ENCODE measurements at regions not wholly inside any gene's neighbourhood (a gene's known extent, or its start where the extent isn't known, plus 50 kb on each side); places are given as distances from the start of the nearest gene placed in this dataset.

GRCh38 chr3:63192248-63192647 is 85.9 kb upstream of the SYNPR start:
- H3K36me3 ChIP-seq (ENCODE audit: low read depth): no peaks in the 10 kb centered on the region
- H3K4me1 ChIP-seq (ENCODE audit: insufficient read depth, poor library complexity, severe bottlenecking): no peaks in the 10 kb centered on the region
- TF ChIP-seq CTCF (IDR thresholded peaks at IDR 0.05; ENCODE audit: poor library complexity, severe bottlenecking): no peak
- no peak for ATAC-seq (ENCODE audit: low read depth)
- peaks cover 18% of the 10 kb centered on the region for H3K27me3 ChIP-seq (ENCODE audit: insufficient read depth, poor library complexity, severe bottlenecking)
- H3K4me3 ChIP-seq (ENCODE audit: severe bottlenecking): no peak overlapping the region
- no peak overlapping the region for H3K27ac ChIP-seq (ENCODE audit: poor library complexity, severe bottlenecking)
- no peak for DNase-seq (ENCODE audit: low spot score)
- H3K9me3 ChIP-seq (ENCODE audit: severe bottlenecking): no peaks in the 10 kb centered on the region

GRCh38 chr3:63193647-63194046 is 84.5 kb upstream of the SYNPR start:
- peak; percentile 69 for TF ChIP-seq CTCF (IDR thresholded peaks at IDR 0.05; ENCODE audit: poor library complexity, severe bottlenecking)
- H3K27me3 ChIP-seq (ENCODE audit: insufficient read depth, poor library complexity, severe bottlenecking): peaks cover 11% of the 10 kb centered on the region
- ATAC-seq (ENCODE audit: low read depth): no peak
- H3K36me3 ChIP-seq (ENCODE audit: low read depth): no peaks in the 10 kb centered on the region
- H3K4me1 ChIP-seq (ENCODE audit: insufficient read depth, poor library complexity, severe bottlenecking): no peaks in the 10 kb centered on the region
- no peak overlapping the region for H3K4me3 ChIP-seq (ENCODE audit: severe bottlenecking)
- no peak for DNase-seq (ENCODE audit: low spot score)
- H3K9me3 ChIP-seq (ENCODE audit: severe bottlenecking): no peaks in the 10 kb centered on the region
- no peak overlapping the region for H3K27ac ChIP-seq (ENCODE audit: poor library complexity, severe bottlenecking)

GRCh38 chr3:63199606-63200005 is 78.5 kb upstream of the SYNPR start:
- no peaks in the 10 kb centered on the region for H3K27me3 ChIP-seq (ENCODE audit: insufficient read depth, poor library complexity, severe bottlenecking)
- ATAC-seq (ENCODE audit: low read depth) (no peak), DNase-seq (ENCODE audit: low spot score) (no peak)
- no peak overlapping the region for H3K4me3 ChIP-seq (ENCODE audit: severe bottlenecking)
- no peaks in the 10 kb centered on the region for H3K36me3 ChIP-seq (ENCODE audit: low read depth)
- H3K4me1 ChIP-seq (ENCODE audit: insufficient read depth, poor library complexity, severe bottlenecking): peaks cover 9% of the 10 kb centered on the region
- TF ChIP-seq CTCF (IDR thresholded peaks at IDR 0.05; ENCODE audit: poor library complexity, severe bottlenecking): no peak
- no peaks in the 10 kb centered on the region for H3K9me3 ChIP-seq (ENCODE audit: severe bottlenecking)
- no peak overlapping the region for H3K27ac ChIP-seq (ENCODE audit: poor library complexity, severe bottlenecking)

- Histone ChIP-seq H3K36me3 (ENCODE audit: low read depth) (no peaks in the 10 kb centered on the region), H3K4me1 (ENCODE audit: insufficient read depth, poor library complexity, severe bottlenecking) (peaks cover 9% of the 10 kb centered on the region), H3K27me3 (ENCODE audit: insufficient read depth, poor library complexity, severe bottlenecking) (no peaks in the 10 kb centered on the region), H3K9me3 (ENCODE audit: severe bottlenecking) (no peaks in the 10 kb centered on the region), H3K4me3 (ENCODE audit: severe bottlenecking) (no peak overlapping the region), H3K27ac (ENCODE audit: poor library complexity, severe bottlenecking) (no peak overlapping the region)
- no peak for TF ChIP-seq CTCF (IDR thresholded peaks at IDR 0.05; ENCODE audit: poor library complexity, severe bottlenecking)
- ATAC-seq (ENCODE audit: low read depth) (no peak), DNase-seq (ENCODE audit: low spot score) (no peak)
Observed at GRCh38 chr3:63202529-63202928, 75.6 kb upstream of the SYNPR start.

- Histone ChIP-seq H3K4me1 (ENCODE audit: insufficient read depth, poor library complexity, severe bottlenecking) (peaks cover 7% of the 10 kb centered on the region), H3K9me3 (ENCODE audit: severe bottlenecking) (no peaks in the 10 kb centered on the region), H3K36me3 (ENCODE audit: low read depth) (no peaks in the 10 kb centered on the region), H3K4me3 (ENCODE audit: severe bottlenecking) (no peak overlapping the region), H3K27ac (ENCODE audit: poor library complexity, severe bottlenecking) (no peak overlapping the region), H3K27me3 (ENCODE audit: insufficient read depth, poor library complexity, severe bottlenecking) (peaks cover 3% of the 10 kb centered on the region)
- ATAC-seq (ENCODE audit: low read depth): no peak
- no peak for TF ChIP-seq CTCF (IDR thresholded peaks at IDR 0.05; ENCODE audit: poor library complexity, severe bottlenecking)
- no peak for DNase-seq (ENCODE audit: low spot score)
Observed at GRCh38 chr3:63207066-63207590, 71.0 kb upstream of the SYNPR start.
